ENCODE measurements at regions not wholly inside any gene's neighbourhood (a gene's known extent, or its start where the extent isn't known, plus 50 kb on each side); places are given as distances from the start of the nearest gene placed in this dataset.

DNA sequence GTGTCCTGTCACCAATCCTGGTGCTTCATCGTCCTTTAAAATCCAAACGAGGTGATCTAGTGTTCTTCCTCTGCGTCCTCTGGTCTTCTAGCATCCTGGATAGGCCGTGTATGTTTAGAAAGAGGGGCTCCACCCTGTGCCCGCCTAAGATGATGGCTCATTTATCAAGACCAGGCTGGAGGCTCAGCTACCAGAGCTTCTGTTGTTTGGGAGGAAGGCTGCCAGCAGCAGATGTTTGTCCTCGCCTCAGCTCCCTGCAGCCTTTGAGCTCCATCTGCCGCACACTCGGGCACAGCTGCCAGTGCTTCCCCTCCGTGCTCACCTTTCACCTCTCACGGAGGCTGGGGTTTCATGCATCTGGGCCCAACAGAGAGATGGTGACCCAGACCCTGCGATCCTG lies 954.7 kb upstream of the RBFOX1 start:
- no peak overlapping the region for H3K4me3 ChIP-seq
- peaks cover 0 to 19% of the 10 kb centered on the region in 2 donors for H3K4me1 ChIP-seq (replicated peaks in 1 of 2)
- H3K27ac ChIP-seq, result no peak overlapping the region
- in situ Hi-C loops (cut with MboI; ENCODE audit: low pct_unique_long_range_greater_than_20kb in 2 of 9, low sequenced_read_pairs in 9 of 9, unreplicated experiment in 9 of 9), result no loop called here
- 0 to 93% (median 59%) methylated on average over 1 to 9 of the region's 11 CpGs; no CpG with 5 or more reads in 2 of the 10 experiments for WGBS, 10 experiments
- no peak for ATAC-seq (replicated peaks in 6 of 8)

GRCh38 chr16:6375465-6376075 lies 957.1 kb upstream of the RBFOX1 start:
- Histone ChIP-seq H3K27ac (no peak overlapping the region), H3K4me1 (replicated peaks in 1 of 2) (peaks cover 0 to 19% of the 10 kb centered on the region in 2 donors), H3K4me3 (no peak overlapping the region)
- in situ Hi-C loops (cut with MboI; ENCODE audit: low pct_unique_long_range_greater_than_20kb in 2 of 9, low sequenced_read_pairs in 9 of 9, unreplicated experiment in 9 of 9), result no loop called here
- 0 to 52% (median 6%) methylated on average over 2 to 8 of the region's 8 CpGs; no CpG with 5 or more reads in 3 of the 10 experiments for whole genome bisulfite sequencing, 10 experiments
- peak in 3 of 8 experiments; percentile 33 to 83 (median 79) for ATAC-seq (replicated peaks in 6 of 8)

- no peak overlapping the region for H3K27ac ChIP-seq
- H3K4me3 ChIP-seq, result no peak overlapping the region
- ATAC-seq (replicated peaks in 6 of 8), result no peak
- H3K4me1 ChIP-seq (replicated peaks in 1 of 2), result peaks cover 0 to 19% of the 10 kb centered on the region in 2 donors
- WGBS, 10 experiments, result 0 to 42% (median 0%) methylated on average over 2 to 3 of the region's 3 CpGs; no CpG with 5 or more reads in 4 of the 10 experiments
- in situ Hi-C loops (cut with MboI; ENCODE audit: low pct_unique_long_range_greater_than_20kb in 2 of 9, low sequenced_read_pairs in 9 of 9, unreplicated experiment in 9 of 9), result no loop called here
Measured at GRCh38 chr16:6374821-6375220, 957.8 kb upstream of the RBFOX1 start.

GRCh38 chr16:6364846-6365245 lies 967.8 kb upstream of the RBFOX1 start:
- in situ Hi-C loops (cut with MboI; ENCODE audit: low pct_unique_long_range_greater_than_20kb in 2 of 9, low sequenced_read_pairs in 9 of 9, unreplicated experiment in 9 of 9), result no loop called here
- H3K4me1 ChIP-seq (replicated peaks in 1 of 2), result no peaks in the 10 kb centered on the region
- 0 to 100% (median 40%) methylated on average over 1 to 3 of the region's 3 CpGs; no CpG with 5 or more reads in 5 of the 10 experiments for WGBS, 10 experiments
- no peak overlapping the region for H3K27ac ChIP-seq
- H3K4me3 ChIP-seq, result no peak overlapping the region
- no peak for ATAC-seq (replicated peaks in 6 of 8)

DNA sequence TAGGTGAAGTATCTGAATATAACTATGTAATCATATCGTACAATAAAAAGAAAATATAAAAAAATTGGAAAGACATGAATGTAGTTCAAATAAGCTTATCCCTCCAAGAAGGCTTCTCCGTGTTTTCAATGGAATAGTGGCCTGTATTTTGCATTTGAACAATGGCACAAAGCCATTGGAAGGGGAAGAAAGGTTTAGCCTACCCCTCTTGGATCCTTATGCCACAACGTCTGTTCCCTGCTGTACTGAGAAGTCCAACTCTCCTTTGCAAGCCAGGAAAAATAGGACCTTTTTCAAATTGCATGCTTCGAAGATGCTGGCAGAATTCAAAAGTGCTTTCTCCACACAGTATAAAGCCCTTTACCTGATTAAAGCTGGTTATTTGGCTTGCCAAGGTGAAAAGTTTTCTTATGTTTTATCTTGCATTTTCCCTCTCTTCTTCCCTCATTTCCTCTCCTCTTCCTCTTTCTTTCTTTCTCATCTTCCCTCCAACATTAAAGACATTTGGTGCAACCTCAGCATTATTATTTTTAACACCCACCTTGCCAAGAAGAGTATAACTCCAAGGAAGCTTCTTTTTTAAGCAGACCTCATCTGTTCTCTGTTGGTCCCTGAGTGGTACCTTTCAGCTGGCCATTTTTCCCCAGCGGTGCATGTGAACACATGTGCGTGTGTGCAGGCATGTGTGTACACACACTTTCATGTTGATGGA lies 968.6 kb upstream of the RBFOX1 start:
- in situ Hi-C loops (cut with MboI; ENCODE audit: low pct_unique_long_range_greater_than_20kb in 2 of 9, low sequenced_read_pairs in 9 of 9, unreplicated experiment in 9 of 9), result no loop called here
- 2 to 88% (median 25%) methylated on average over 1 to 6 of the region's 6 CpGs for WGBS, 10 experiments
- Histone ChIP-seq H3K27ac (no peak overlapping the region), H3K4me1 (replicated peaks in 1 of 2) (no peaks in the 10 kb centered on the region), H3K4me3 (no peak overlapping the region)
- no peak for ATAC-seq (replicated peaks in 6 of 8)

- H3K4me1 ChIP-seq (replicated peaks in 1 of 2), result no peaks in the 10 kb centered on the region
- no peak overlapping the region for H3K27ac ChIP-seq
- H3K4me3 ChIP-seq, result no peak overlapping the region
- in situ Hi-C loops (cut with MboI; ENCODE audit: low pct_unique_long_range_greater_than_20kb in 2 of 9, low sequenced_read_pairs in 9 of 9, unreplicated experiment in 9 of 9), result no loop called here
- 0 to 94% (median 47%) methylated on average over 1 to 11 of the region's 11 CpGs for WGBS, 10 experiments
- ATAC-seq (replicated peaks in 6 of 8), result no peak
Measured at GRCh38 chr16:6363396-6363795, 969.2 kb upstream of the RBFOX1 start.

GRCh38 chr16:6362321-6362720 lies 970.3 kb upstream of the RBFOX1 start:
- no peaks in the 10 kb centered on the region for H3K4me1 ChIP-seq (replicated peaks in 1 of 2)
- no peak overlapping the region for H3K27ac ChIP-seq
- WGBS, 10 experiments, result 0 to 100% (median 38%) methylated on average over 1 to 5 of the region's 5 CpGs; no CpG with 5 or more reads in 2 of the 10 experiments
- in situ Hi-C loops (cut with MboI; ENCODE audit: low pct_unique_long_range_greater_than_20kb in 2 of 9, low sequenced_read_pairs in 9 of 9, unreplicated experiment in 9 of 9), result no loop called here
- ATAC-seq (replicated peaks in 6 of 8), result no peak
- no peak overlapping the region for H3K4me3 ChIP-seq

GRCh38 chr16:6360641-6361040 lies 972.0 kb upstream of the RBFOX1 start:
- no peak for ATAC-seq (replicated peaks in 6 of 8)
- WGBS, 10 experiments, result 14 to 100% (median 52%) methylated on average over 2 to 7 of the region's 7 CpGs; no CpG with 5 or more reads in 1 of the 10 experiments

GRCh38 chr16:6356911-6357310 lies 975.7 kb upstream of the RBFOX1 start:
- in situ Hi-C loops (cut with MboI; ENCODE audit: low pct_unique_long_range_greater_than_20kb in 2 of 9, low sequenced_read_pairs in 9 of 9, unreplicated experiment in 9 of 9), result no loop called here
- peak in 1 of 8 experiments; percentile 11 for ATAC-seq (replicated peaks in 6 of 8)
- 0 to 50% (median 18%) methylated on average over 1 to 5 of the region's 7 CpGs; no CpG with 5 or more reads in 2 of the 10 experiments for WGBS, 10 experiments
- Histone ChIP-seq H3K27ac (no peak overlapping the region), H3K4me1 (replicated peaks in 1 of 2) (peaks cover 0 to 20% of the 10 kb centered on the region in 2 donors), H3K4me3 (no peak overlapping the region)

More at GRCh38 chr16:6360641-6361040, 972.0 kb upstream of the RBFOX1 start:
- Histone ChIP-seq H3K4me3 (no peak overlapping the region), H3K4me1 (replicated peaks in 1 of 2) (peaks cover 0 to 7% of the 10 kb centered on the region in 2 donors), H3K27ac (no peak overlapping the region)
- in situ Hi-C loops (cut with MboI; ENCODE audit: low pct_unique_long_range_greater_than_20kb in 2 of 9, low sequenced_read_pairs in 9 of 9, unreplicated experiment in 9 of 9), result no loop called here

GRCh38 chr16:6349725-6350124 lies 982.9 kb upstream of the RBFOX1 start:
- peaks cover 0 to 13% of the 10 kb centered on the region in 2 donors for H3K4me1 ChIP-seq (replicated peaks in 1 of 2)
- in situ Hi-C loops (cut with MboI; ENCODE audit: low pct_unique_long_range_greater_than_20kb in 2 of 9, low sequenced_read_pairs in 9 of 9, unreplicated experiment in 9 of 9), result no loop called here
- H3K4me3 ChIP-seq, result no peak overlapping the region
- no peak for ATAC-seq (replicated peaks in 6 of 8)
- no peak overlapping the region for H3K27ac ChIP-seq
- WGBS, 10 experiments, result 0 to 100% (median 45%) methylated on average over 1 to 4 of the region's 4 CpGs

DNA sequence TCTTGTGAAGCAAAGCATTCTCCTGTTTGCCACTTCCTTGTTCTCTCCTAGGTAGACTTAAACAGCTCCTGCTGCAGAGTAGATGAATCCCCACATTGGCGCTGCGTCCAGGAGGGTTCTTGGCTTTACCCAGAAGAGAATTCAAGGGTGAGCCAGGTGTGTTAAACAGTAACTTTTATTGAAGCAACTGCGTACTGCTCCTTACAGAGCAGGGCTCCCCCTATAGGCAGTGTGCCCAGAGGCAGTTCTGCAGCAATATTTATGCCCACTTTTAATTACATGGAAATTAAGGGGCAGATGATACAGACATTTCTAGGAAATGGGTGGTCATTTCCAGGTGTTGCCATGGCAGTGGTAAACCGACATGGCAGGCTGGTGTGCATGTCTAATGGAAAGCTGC lies 987.6 kb upstream of the RBFOX1 start:
- ATAC-seq (replicated peaks in 6 of 8), result no peak

GRCh38 chr16:6343157-6343556 lies 989.5 kb upstream of the RBFOX1 start:
- ATAC-seq (replicated peaks in 6 of 8), result no peak
- WGBS, 10 experiments, result 0 to 49% (median 10%) methylated on average over 1 to 2 of the region's 2 CpGs; no CpG with 5 or more reads in 1 of the 10 experiments
- in situ Hi-C loops (cut with MboI; ENCODE audit: low pct_unique_long_range_greater_than_20kb in 2 of 9, low sequenced_read_pairs in 9 of 9, unreplicated experiment in 9 of 9), result no loop called here
- Histone ChIP-seq H3K4me3 (no peak overlapping the region), H3K4me1 (replicated peaks in 1 of 2) (peaks cover 0 to 12% of the 10 kb centered on the region in 2 donors), H3K27ac (no peak overlapping the region)

More for the DNA sequence above, 987.6 kb upstream of the RBFOX1 start:
- H3K4me3 ChIP-seq, result no peak overlapping the region
- in situ Hi-C loops (cut with MboI; ENCODE audit: low pct_unique_long_range_greater_than_20kb in 2 of 9, low sequenced_read_pairs in 9 of 9, unreplicated experiment in 9 of 9), result no loop called here
- no peak overlapping the region for H3K27ac ChIP-seq
- 30 to 100% (median 79%) methylated on average over 1 to 4 of the region's 4 CpGs; no CpG with 5 or more reads in 4 of the 10 experiments for WGBS, 10 experiments
- H3K4me1 ChIP-seq (replicated peaks in 1 of 2), result peaks cover 0 to 12% of the 10 kb centered on the region in 2 donors

DNA sequence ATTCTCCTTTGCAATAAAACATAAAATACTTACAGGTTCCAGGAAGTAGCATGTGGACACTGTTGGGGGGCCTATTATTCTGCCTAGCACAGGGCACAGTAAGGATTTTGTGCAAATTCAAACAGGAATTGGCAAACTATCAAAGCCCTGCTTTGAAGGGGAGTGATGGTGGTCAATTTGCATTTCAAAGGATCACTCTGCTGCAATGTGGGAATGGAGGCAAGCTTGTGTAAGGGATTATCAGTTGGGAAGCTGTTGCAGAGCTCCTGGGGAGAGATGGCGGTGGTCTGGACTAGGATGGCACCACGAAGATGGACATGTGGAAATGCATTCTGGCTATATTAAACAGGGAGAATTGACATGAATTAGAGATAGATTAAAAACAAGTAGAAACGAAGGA lies 990.7 kb upstream of the RBFOX1 start:
- Histone ChIP-seq H3K4me1 (replicated peaks in 1 of 2) (peaks cover 0 to 12% of the 10 kb centered on the region in 2 donors), H3K4me3 (no peak overlapping the region), H3K27ac (no peak overlapping the region)
- in situ Hi-C loops (cut with MboI; ENCODE audit: low pct_unique_long_range_greater_than_20kb in 2 of 9, low sequenced_read_pairs in 9 of 9, unreplicated experiment in 9 of 9), result no loop called here
- 0 to 55% (median 23%) methylated on average over 1 to 3 of the region's 3 CpGs; no CpG with 5 or more reads in 2 of the 10 experiments for WGBS, 10 experiments
- ATAC-seq (replicated peaks in 6 of 8), result peak in 1 of 8 experiments; percentile 32

Measured in motor neuron (in vitro differentiated cells).